HG03432 (cell line): ENCODE measurements at regions not wholly inside any gene's neighbourhood (a gene's known extent, or its start where the extent isn't known, plus 50 kb on each side); places are given as distances from the start of the nearest gene placed in this dataset.
A peak's percentile ranks its signal among the peaks of the same experiment; 100 is the strongest.

Experiments used
- ATAC-seq: cut with Tn5 transposase; IDR thresholded peaks from one replicate; pipeline ENCODE4 v1.9.1; 2021; ENCODE audit warnings: mild to moderate bottlenecking, moderate library complexity; ENCODE audit not compliant: unreplicated experiment

DNA sequence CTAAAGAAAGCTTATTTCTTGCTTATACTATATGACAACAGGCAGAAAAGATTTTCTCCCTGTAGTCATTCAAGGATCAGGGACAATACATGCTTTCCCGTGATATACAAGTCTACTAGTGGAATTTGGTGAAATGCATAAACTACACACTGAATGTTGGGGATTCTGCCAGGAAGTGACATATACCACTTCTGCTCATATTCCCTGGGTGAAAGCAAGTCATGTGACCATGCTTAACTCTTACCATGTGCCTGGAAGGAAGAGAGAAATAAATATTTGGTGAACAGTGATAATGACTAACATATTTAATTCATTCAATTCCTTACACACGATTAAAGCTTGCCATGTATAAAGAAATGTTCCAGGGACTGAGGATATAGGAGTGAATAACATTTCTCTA, 534.6 kb downstream of the PPARGC1A start:
- no peak for ATAC-seq

DNA sequence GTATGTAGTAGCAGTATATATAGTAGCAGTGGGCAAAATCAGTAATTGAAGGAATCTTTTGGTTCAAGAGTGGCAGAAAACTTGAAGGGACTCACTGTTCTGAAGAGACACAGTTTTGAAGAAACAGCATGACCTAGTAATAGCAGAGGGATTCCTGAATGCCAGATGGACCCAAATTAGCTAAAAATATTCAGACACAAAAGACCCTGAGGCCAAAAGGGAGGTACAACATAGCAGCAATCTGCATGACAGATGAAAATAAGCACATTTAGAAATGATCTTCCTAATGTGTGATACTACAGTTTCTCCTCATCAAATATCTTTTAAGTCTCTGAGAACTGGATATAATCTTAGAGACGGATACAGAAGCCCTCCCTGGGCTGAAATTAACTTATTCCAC, 536.6 kb downstream of the PPARGC1A start:
- ATAC-seq: no peak

DNA sequence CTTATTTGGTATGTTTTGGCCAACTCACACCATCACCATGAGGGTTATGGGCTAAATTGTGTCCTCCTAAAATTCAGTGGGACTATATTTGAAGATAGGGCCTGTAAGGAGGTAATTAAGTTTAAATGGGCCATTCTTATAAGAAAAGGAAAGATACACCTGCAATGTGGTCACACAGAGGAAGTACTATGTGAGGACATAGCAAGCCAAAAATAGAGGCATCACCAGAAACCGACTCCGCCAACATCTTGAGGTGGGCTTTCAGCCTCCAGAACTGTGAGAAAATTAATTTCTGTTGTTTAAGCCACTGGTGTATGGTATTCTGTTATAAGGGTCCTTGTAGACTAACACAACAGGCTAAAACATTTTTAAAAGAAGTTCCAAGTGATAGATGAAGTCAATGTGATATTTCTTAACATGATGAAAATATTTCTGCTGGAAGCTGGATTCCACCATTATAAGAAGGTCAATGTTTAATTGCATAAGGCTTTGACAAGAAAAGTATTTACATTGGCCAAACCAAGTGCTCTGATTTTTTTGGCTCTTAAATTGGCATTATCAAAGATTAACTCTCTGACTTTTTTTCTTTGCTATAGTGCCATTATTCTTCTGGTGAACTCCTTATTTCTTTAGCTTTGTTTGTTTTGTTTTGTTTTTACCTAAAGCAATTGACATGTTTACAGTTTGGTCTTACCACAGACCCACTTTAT, 540.9 kb downstream of the PPARGC1A start:
- ATAC-seq: peak; percentile 42

DNA sequence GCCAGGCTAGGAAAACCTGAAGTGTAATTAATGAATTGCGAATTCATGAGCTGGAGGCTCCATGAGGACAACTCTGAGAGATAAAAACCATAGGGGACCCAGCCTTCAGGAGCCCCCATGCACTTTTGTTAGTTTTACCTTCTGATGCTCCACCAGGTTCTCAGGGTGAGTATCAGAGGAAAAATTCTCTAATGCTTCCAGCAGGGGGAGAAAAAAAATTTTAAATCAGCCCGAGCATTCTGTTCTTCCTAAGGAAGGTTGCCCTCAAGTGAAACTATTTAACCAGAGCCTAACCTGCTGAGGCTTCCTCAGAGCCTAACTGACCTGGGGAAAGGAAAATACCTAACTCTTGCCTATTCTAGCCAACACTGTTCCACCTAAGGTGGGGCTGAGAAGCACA, 552.6 kb downstream of the PPARGC1A start:
- no peak for ATAC-seq

GRCh38 chr4:23333946-23334878, 555.6 kb downstream of the PPARGC1A start:
- ATAC-seq: peak; percentile 87

GRCh38 chr4:23333556-23333945, 556.3 kb downstream of the PPARGC1A start:
- ATAC-seq: peak; percentile 9

- ATAC-seq: no peak
These were observed 557.5 kb downstream of the PPARGC1A start for GRCh38 chr4:23332313-23332712.

GRCh38 chr4:23327120-23327519, 562.7 kb downstream of the PPARGC1A start:
- ATAC-seq: no peak

DNA sequence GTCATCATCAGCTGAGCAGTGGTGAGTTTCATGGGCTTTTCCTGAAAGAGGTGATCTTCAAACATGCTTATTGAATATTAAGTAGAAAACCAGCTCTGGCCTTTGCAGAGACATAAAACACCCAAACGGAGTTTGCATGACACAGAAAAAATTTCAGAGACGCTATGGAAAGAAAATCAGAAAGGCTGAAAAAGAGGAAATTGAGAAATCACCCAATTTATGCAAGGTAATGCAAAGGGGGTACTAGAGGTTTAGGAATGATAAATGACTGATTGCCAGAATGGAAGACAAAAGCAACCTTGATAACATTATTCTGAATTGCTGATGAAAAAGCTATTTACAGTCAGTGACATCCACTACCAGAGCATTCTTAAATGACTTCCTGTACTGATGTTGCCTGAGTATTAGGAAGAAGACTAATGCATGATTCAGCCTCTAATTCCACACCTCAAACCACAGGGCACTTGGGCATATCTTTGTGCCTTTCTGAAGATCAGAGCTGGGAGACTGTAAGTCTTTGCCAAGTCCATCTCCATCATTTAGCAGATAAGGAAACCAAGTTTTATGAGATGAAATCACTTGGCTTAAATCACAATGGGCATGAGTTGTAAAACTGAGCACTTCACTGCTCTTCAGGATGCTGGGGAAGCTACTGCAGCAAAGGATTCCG, 565.7 kb downstream of the PPARGC1A start:
- no peak for ATAC-seq

- no peak for ATAC-seq
These were observed 566.4 kb downstream of the PPARGC1A start for GRCh38 chr4:23323436-23323835.

DNA sequence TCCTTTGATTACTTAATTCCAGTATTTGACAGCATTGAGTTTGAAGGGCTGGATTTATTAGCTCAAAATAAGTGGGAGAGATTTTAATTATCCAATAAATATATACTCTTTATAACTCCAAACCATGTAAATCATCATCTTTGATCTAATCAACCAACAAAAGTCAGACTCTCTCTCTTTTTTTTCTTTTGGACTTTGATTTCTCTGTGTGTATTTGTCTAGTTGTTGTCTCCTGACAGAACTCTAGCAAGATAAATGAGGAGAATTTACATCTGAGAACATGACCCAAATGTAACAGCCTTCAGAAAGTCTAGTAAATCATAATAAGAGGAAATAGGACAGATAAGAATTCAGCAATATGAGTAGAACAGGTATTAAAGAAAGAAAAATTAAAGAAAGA, 567.1 kb downstream of the PPARGC1A start:
- ATAC-seq: no peak

DNA sequence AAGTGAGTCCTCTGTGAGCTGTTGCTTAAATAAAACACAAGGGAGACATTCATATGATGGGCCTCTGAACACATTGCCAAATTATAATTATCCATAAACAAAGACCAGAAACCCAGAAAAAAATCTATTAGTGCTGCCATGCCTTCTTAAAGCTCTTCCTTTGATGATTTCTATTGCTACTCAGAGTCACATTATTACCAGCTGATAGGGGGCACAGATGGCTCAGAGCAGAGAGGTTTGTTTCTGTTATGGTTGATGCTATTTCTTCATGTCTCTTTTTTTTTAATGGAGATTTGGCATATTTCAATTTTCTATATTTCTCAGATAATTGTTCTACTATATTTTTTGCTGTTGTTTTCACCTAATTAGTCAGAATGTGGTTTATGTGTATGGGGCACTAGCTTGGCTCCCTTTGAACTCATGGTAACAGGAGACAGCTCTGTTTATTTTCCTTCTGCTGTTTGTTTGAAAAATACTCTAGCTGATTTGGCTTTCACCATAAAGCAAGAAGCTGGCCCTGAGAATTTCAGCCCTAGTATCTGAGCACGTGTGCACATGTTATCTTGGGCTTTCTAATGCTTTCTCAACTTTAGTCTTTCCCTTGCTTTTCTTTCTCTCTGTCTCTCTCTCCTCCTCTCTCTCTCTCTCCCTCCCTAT, 568.8 kb downstream of the PPARGC1A start:
- ATAC-seq: no peak

- ATAC-seq: no peak
These were observed 577.2 kb downstream of the PPARGC1A start for GRCh38 chr4:23312686-23313085.

GRCh38 chr4:23311983-23312382, 577.9 kb downstream of the PPARGC1A start:
- ATAC-seq: no peak

DNA sequence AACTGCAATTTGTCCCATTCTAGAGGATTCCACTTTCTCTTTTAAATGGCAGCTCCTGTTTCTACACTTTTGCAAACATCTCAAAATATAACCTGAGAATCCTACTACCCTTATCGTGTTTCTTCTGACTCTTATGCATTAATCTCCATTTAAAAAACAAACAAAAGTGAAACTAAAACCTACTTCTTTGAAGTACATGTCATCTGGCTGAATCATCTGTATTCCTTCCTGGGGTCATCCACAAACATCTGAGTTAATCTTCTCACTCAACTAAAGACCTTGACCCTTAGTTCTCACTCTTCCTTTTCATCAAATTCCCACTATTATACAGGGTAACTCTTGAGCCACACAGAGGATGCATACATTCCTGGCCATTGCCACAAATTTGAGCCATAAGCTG, 584.8 kb downstream of the PPARGC1A start:
- ATAC-seq: peak; percentile 66

DNA sequence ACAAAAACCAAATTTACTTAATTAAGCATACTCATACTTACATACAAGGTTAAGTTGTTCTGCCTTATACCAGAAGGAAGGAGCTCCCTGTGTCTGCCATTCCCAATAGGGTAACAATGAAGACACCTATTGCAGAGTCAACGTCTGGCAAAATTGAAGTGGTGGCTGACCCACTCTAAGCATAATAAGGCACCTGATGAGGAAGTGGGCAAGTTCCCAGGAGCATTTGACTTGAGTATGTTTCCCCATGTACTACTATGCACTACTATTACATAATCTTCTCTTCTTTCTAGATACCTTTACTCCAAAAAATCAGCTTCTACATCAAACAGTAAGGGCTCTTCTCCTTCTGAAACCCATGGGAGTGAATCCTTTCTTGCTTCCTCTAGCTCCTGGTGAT, 591.5 kb downstream of the PPARGC1A start:
- no peak for ATAC-seq

- ATAC-seq: no peak
These were observed 592.5 kb downstream of the PPARGC1A start for GRCh38 chr4:23297327-23297726.

GRCh38 chr4:23291139-23291538, 598.4 kb downstream of the GBA3 start:
- no peak for ATAC-seq

DNA sequence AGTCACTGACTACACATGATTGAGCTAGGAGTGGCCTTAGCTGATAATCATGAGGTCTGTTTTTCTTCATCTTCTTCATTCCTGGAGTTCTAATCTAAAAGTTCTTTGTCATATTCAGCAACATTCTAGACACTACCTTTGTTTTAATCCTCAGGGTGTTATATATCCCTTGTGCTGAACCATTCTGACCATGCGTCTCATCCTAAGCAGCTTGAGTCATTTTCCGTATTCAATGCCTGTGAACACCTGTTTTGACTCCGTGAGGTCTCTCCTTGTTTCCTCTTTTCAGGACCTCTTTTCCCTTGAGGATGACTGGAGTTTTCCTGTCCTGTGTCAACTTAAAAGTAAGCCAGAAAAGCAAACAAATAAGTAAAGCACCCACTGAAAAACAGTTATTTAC, 597.9 kb downstream of the GBA3 start:
- ATAC-seq: no peak

GRCh38 chr4:23279377-23279986, 586.7 kb downstream of the GBA3 start:
- ATAC-seq: no peak

DNA sequence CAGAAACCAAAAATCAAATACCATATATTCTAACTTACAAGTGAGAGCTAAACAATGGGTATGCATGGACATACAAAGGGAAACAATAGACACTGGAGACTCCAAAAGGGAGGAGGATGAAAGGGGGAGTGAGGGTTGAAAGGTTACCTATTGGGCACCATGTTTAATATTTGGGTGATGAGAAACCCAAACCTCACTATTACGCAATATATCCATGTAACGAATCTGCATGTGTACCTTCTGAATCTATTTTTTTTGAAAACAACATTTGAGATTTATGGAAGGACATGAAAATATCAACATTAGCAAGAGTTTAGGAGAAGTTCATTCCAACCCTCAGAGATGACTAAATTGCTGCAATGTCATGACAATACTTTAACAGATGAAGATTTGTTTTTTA, 586.1 kb downstream of the GBA3 start:
- no peak for ATAC-seq
